8988T (cell line): ENCODE measurements at regions not wholly inside any gene's neighbourhood (a gene's known extent, or its start where the extent isn't known, plus 50 kb on each side); places are given as distances from the start of the nearest gene placed in this dataset.

ENCODE experiments used
- DNase-seq: peaks from one replicate; pipeline ENCODE4 v3.0.0; 2011

DNA sequence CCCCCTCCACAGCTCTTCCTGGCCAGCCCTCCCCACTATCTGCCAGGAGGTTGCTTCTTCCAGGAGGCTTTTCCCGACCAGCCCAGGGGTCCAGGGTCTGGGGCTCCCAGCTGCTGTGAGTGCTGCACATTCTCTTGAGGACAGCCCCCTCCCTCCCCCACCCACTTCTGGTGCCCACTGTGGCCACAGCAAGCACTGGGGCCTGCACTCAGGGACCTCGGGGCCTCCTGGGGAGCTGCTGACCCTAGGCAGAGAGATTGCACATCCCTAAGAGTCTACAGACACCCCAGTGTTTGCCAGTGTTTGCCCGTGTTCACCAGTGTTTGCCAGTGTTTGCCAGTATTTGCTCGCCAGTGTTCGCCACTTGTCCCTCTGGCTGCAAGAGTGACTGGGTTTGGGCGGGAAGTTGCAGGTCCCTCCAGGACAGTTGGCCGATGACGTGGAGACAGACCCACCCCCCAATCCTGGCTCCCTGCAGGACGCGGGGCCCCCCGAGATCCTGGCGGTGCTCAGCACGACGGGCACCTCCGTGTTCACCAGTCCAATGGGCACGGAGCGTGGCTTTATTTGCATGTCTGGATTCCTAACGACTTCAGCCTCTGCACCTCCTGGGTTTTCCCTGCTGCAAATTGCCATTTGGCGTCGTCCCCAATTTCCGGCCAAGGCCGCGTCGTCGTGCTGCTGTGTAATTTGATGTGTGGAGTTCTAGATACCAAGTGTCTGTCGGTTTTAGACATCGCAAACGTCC, 87.5 kb upstream of the NKX1-1 start:
- DNase-seq, result no peak

DNA sequence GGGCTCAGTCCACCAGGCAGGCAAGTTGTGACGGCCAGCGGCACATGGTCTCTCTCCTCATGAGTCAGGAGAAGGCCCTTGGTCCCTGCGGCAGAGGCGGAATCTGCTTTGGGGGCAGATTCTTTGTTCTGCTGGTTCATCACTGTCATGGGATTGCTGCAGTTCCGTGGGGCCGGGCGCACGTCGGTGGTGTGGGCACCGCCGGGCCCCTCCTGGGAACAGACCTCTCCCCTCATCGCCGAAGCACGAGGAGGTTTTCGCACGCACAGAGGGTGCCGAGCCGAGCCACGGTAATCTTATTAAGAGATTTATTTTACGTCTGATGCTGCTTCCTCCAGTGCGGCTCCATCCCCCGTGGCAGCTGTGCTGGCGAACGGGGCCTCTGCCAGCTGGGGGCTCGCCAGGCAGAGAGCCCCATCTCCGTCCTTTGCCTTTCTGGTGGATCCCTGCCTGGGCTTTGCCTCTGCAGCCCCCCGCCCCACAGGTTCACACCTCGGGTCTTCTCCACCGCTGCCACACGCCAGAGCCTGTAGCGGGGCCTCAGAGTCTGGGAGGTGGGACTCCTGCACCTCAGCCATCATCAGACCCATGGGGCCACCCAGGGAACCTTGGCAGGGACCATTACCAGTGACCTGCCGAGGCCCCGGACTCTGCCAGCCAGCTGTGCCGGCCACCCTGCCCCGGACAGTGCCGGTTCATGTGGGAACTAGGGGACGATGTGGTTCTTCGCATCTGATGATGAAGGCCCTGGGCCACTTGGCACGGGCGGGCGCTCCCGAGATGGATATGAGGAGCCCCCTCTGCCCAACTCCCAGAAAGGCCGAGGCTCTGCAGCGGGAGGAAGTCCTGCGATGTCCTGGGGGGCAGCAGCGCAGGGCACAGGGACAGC, 86.7 kb upstream of the NKX1-1 start:
- DNase-seq, result peak; percentile 17

DNA sequence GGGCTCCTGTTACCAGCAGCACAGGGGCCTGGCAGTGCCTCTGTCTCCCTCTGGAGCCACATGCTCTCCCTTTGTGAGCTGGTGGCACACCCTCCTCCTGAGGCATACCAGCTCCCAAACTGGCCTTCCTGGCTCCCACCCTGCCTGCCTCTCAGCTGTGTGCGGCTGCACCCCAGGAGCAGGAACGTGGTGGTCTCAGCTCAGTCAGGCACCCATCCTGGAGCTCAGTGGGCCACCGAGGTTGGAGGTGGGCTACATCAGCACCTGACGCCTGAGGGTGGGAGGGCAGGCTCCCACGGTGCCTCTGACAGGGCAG, 85.9 kb upstream of the NKX1-1 start:
- DNase-seq, result peak; percentile 18

DNA sequence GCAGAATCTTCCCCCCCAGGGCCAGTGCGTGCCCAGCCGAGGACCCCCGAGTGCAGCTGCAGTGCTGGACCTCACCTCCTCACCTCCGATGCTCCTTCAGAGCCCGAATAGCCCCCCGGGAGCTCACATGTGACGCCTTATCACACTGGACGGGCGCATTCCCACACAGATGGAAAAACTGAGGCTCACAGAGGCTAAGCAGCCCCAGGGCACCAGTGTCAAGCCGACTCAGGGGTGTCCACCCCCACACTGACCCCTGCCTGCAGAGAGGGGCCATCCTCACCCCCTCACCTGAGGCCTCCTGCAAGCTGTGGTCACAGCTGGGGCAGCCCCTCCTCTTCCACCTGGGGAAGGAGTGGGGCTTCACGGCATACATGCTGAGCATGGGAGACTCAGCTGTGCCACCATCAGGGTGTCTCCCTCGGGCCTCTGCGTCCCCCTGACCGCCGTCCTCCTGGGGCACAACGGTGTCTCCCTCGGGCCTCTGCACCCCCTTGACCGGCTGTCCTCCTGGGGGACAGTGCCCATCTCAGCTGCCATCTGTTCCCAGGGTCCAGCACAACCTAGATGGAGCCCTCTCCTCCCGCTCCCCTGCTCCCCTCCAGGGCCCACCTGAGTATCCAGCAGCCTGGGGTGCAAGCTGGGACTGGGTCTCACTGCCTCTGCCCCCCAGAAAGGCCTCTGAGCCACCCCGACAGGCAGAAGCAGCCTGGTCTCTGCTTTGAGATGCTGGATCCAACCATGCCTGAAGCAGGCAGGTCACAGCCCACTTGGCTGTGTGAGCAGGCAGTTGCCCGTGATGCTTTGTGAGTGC, 85.3 kb upstream of the NKX1-1 start:
- peak; percentile 18 for DNase-seq

DNA sequence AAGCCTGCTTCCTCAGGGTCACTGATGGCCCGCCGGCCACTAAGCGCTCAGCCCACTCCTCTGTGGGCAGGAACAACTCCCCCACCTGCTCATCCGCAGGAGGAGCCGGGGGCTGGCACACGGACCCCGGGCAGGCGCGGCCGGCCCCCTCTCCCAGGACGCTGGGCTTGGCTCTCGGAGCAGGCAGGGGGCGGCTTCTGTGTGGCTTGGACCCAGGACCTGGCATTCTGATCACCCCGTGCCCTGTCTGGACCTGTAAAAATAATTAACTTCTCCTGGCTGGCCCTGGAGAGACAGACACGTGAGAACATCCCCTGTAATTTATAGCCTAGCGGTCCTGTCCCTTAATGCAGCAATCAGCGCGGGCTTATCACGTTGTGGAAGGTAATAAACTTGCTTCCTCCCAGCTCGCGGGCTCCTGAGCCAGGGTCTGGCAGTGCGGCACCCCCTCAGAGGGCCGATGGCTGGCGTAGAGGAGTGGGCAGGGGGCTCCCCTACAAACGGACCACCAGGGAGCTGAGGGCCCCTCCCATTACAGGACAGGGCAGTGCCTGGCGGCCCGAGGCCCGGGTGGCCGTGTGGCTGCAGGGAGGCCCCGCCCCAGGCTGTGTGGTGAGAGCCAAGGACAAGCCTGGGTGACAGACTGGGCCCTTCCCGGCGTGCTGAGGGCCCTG, 84.5 kb upstream of the NKX1-1 start:
- DNase-seq, result no peak

DNA sequence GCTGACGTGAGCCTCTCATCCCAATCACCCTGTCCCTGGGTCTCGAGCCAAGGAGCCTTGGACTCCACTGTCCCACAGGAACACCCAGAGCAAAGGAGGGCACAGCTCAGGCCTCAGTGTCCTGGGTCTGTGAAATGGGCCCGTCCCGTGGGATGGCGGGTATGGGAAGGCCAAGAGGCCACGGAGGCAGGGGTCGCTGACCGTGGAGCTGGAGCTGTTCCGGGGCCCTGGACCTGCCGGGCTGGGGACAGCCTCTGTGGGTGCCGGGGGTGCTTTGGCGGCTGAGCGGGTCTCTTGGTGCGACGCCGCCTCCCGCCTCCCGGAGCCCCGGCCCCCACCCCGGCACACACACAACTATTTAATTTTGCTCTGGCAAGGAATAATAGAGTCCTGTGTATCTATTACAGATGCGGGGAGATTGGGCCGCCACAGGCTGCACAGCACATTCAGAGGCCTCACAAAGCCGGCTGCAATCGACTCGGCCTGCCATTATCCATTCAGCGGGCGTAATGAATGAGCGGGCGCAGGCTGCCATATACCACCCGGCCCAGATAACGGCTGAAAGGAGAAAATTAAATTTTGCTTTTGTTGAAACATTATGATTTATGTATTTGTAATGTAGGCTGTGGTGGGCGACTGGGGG, 83.9 kb upstream of the NKX1-1 start:
- DNase-seq, result peak; percentile 11

DNA sequence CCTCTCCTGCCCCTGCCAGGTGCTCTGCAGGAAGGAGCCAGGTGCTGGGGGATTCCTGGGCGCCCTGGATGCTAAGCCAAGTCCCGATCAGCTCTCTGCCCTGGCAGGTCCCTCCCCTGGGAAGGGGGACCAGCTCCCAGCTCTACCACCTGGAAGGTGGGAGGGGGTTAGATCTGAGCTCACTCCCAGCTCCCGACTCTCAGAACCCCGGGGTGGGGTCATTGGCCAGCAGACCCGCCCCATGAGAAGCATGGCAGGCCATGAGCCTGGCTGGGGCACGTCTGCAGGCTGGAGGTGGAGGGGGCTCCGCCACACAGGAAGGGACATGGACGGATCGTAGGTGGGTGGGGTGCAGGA, 83.4 kb upstream of the NKX1-1 start:
- DNase-seq, result no peak

DNA sequence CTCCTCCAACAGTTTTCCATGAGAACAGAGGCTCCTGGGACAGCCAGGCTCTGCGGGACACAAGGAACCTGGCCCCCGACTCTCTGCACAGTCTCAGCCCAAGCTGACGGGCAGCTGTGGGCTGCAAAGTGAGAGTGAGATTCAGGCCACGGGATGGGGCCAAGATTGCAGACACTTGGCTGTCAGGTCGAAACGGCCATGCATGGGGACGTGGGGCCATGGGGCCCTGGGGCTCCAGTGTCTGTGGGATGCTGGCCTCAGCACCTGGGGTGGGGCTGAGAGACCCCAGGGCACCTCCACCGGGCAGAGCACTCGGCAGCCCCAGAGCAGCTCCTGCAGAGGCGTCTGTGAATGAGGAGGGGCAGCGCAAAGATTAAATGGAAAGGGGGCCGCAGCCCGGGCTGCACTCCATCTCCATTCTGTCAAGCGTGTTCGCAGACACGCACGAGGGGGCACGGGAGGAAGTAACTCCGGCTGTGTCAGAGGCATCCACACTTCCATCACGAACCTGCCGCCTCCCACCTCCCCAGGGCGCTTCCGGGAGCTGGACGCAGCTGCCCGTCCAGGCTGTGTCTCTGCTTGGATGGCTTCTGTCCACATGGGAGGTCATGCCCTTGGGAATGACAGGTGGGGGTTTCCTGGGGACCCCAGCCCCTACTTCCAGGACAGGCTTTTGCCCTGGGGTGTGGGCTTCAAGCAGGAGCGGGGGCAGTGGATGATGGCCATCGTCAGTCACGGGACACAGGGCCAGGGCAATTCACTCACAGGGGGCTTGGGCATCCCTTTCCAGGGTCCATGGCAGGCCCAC, 82.8 kb upstream of the NKX1-1 start:
- DNase-seq, result no peak

DNA sequence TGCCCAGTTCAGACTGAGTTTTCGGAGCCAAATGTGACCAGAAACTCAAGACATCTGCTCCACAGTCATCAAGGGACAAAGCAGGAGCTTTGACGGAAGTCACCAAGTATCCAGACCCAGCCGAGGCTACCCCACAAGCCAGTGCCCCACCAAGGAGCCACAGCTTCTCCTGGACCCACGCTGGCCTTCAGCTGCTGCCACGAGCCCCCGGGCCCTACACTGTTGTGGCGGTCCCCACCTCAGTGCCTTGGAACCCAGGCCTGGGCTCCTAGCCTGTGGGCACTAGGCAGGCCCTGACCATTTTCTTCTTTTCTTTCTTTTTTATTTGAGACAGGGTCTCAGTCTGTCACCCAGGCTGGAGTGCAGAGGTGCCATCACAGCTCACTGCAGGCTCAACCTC, 82.1 kb upstream of the NKX1-1 start:
- no peak for DNase-seq

DNA sequence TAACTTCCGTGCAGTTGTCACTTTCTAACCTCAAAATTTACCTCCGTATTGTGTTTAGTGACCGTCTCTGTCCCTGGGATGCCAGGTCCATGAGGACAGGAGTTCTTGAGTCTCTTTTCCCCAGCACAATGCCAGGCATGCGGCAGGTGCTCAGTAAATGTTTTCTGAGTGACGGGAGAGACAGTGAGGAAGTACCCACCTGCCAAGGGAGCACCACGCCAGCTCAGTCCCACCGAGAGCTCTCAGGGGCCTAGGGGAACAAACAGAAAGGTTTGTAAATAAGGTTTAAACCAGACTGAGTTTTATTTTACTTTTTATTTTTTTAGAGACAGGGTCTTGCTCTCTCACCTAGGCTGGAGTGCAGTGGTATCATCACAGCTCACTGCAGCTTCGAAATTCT, 81.5 kb upstream of the NKX1-1 start:
- no peak for DNase-seq

DNA sequence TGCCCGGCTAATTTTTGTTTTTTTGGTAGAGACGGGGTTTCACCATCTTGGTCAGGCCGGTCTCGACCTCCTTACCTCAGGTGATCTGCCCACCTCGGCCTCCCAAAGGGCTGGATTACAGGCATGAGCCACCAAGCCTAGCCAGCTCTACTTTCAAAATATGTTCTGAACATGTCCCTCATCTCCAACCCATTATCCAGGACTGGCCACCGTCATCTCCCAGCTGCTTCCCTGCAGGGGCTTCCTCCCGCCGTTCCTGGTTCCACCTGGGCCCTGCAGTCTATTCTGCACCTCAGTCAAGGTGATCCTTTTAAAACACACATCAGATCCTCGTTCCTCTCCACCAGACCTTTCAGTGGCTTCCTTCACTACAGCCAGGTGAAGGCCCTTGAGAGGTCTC, 80.9 kb upstream of the NKX1-1 start:
- DNase-seq, result no peak

DNA sequence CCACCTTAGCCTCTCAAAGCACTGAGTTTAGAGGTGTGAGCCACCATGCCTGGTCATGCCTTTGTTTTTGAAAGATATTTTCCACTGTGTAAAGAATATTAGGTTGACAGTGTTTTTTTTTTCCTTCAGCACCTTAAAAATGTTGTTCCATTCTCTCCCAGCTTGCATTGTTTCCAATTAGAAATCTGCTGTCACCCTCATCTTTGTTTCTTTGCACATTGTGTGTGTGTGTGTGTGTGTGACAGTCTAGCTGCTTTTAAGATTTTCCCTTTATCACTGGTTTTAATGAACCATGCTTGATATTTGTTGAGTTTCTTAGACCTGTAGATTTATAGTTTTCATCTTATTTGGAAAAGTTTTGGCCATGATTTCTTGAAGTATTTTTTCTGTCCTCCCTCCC, 79.0 kb upstream of the NKX1-1 start:
- DNase-seq, result no peak

DNA sequence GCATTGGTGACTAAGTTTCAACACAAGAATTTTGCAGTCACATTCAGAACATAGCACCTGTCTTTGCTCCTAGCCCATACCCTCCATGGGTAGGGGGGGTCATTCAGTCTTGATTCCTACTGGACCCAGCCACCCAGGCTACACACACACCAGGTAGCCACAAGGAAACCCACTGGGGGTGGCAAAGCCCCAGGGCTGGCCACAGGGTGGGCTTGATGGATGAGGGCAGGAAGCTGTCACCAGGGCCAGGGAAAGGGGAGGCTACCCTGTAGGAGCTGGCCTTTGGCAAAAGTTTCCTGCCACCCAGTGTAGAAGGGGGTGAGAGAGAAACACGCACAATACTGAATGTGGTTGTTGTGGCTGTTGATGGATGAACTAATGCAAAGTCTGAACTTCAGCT, 74.5 kb upstream of the NKX1-1 start:
- peak; percentile 6 for DNase-seq

DNA sequence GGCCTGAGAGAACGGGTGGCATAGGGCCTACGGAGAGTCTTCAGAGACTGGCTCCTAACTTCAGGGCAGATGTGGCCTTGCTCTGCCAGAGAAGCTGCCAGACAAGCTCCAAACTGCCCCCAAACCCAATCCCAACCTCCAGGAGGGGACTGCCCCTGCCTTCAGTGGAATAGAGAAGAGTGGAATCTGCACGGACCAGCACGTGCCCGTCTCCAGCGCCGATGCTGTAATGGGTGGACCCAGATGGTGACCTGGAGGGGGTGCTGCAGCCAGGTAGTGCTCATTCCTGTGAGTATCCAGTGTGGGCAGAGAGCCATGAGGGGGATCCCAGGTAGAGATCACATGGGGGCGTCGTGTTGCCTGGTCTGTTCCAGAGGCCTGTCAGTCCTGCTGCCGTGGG, 73.2 kb upstream of the NKX1-1 start:
- peak; percentile 2 for DNase-seq

DNA sequence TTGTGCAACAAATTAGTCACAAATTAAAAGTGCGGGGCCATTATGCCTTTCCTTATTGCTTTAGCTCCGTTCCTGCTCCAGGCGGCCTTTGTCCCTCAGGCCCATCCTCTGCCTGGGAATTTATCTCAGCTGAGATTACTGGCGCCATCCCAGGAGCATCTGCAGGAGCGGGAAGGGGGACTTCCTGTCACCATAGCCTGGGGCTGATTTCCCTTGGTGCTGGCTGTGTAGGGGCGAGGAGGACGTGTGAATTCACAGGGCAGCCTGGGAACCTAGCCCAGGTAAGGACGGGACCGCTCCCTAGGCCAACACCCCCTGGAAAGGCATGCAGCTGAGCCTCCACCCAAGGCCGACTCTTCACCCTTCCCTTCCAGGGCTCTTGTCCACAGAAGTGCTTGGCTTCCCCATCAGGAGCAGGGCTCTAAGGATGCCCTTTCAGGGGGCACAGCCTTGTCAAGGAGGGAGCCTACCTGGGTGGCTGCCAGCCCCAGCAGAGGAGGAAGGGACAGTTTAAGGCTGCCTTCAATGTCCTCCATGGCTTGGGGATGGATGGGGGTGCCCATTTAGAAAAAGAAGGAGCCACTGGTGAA, 72.6 kb upstream of the NKX1-1 start:
- peak; percentile 6 for DNase-seq

DNA sequence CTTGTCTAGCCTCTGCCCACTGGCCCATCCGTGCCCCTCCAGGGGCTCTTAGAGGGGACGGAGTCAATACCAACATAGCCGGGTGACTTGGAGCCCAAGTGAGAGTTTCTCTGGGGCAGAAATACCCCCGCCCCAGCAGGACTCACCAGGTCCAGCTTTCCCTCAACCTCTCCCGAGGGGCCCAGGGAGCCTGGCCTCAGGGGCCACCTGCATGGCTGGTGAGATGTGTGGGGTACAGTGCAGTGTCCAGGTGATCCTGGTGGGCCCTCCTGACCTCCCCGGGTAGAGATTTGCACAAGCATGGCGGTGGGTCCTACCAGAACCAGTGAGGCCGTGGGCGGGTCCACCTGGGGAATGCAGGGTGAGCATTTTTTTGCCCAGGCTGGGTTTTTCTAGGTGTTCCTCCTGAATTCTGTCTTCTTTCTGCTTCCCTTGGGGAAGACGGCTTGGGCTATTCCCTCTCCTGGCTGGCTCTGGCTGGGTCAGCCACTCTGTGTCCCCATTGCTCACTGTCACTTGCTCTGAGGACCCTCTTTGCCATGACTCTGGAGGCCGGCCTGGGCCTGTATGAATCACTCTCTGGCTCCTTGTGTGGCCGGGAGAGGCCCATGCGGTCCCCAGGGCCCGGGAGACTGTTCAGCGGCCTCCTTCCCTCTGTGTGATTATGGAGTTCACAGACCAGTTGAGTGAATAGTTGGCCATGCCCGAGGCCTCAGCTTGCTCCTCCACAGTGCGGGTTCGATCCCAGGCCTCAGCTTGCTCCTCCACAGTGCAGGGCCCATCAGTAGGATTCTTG, 71.0 kb upstream of the NKX1-1 start:
- DNase-seq, result no peak

DNA sequence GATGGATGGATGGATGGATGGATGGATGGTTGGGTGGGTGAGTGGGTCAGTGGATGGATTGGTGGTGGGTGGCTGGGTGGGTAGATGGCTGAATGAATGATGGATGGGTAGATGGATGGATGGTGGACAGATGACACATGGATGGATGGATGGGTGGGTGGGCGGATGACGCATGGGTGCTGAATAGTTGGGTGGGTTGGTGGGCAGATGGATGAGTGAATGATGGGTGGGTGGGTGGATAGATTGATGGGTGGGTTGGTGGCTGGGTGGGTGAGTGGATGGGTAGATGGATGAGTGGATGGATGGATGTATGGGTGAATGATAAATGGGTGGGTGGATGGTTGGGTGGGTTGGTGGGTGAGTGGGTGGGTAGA, 69.9 kb upstream of the NKX1-1 start:
- DNase-seq, result no peak

DNA sequence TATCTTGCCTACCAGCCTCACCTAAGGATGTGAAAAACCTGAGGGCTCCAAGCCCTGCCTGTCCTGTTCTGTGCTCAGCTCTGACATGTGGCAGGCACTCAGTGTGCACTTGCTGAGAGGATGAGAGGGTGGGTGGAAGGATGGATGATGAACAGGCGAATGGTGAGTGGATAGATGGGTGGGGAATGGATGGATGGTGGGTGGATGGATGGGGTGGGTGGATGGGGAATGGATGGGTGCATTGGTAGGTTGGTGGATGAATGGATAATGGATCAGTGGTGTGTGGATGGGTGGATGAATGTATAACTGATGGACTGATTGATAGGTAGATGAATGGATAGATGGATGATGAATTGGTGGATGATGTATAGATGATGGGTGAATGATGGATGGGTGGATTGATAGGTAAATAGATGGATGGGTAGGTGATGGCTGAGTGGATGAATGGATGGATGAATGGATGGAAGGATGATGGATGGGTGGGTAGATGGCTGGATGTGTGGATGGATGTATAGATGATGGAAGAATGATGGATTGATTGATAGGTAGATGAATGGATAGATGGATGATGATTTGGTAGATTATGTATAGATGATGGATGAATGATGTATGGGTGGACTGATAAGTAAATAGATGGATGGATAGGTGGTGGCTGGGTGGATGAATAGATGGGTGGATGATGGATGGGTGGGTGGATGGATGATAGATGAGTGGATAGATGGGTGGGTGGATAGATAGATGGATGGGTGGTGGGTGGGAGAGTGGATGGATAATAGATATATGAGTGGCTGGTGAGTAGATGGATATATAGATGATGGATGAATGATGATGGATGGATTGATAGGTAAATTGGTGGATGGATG, 69.3 kb upstream of the NKX1-1 start:
- no peak for DNase-seq
